ENCODE measurements at regions not wholly inside any gene's neighbourhood (a gene's known extent, or its start where the extent isn't known, plus 50 kb on each side); places are given as distances from the start of the nearest gene placed in this dataset.

GRCh38 chr17:51397361-51398127 is 137.2 kb downstream of the UTP18 start:
- TF ChIP-seq CTCF (IDR thresholded peaks at IDR 0.05; ENCODE audit: low read depth, low read length), result no peak
- H3K4me3 ChIP-seq (replicated peaks in 1 of 2; ENCODE audit: low read depth in 2 of 2, low read length in 2 of 2), result no peak overlapping the region
- peak in 1 of 2 donors; percentile 43 for DNase-seq (ENCODE audit: low read depth in 2 of 2)

- no peak for TF ChIP-seq CTCF (IDR thresholded peaks at IDR 0.05; ENCODE audit: low read depth, low read length)
- no peak for DNase-seq (ENCODE audit: low read depth in 2 of 2)
- H3K4me3 ChIP-seq (replicated peaks in 1 of 2; ENCODE audit: low read depth in 2 of 2, low read length in 2 of 2), result no peak overlapping the region
These were observed 137.8 kb downstream of the UTP18 start for GRCh38 chr17:51398128-51398525.

DNA sequence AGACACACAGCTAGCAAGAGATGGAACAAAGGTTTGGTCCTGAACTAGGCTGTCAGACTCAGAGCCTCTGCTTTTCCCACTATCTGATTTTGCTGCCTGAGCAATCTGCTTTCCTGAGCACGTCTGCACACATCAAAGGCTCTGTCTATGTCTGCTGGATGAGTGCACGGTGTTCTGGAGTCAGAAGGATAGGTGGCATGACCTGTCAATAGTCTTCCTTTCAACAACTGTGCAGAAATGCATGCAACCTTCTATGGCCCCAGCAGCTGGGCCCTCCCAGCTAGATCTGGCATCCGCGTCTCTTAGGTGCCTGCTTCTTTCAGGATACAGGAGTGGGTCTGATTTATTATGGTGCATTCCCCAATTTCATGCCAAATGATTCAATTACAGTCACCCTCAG is 138.3 kb downstream of the UTP18 start:
- no peak for TF ChIP-seq CTCF (IDR thresholded peaks at IDR 0.05; ENCODE audit: low read depth, low read length)
- H3K4me3 ChIP-seq (replicated peaks in 1 of 2; ENCODE audit: low read depth in 2 of 2, low read length in 2 of 2), result no peak overlapping the region

GRCh38 chr17:51401279-51401678 is 140.9 kb downstream of the UTP18 start:
- no peak for TF ChIP-seq CTCF (IDR thresholded peaks at IDR 0.05; ENCODE audit: low read depth, low read length)
- no peak for DNase-seq (ENCODE audit: low read depth in 2 of 2)
- no peak overlapping the region for H3K4me3 ChIP-seq (replicated peaks in 1 of 2; ENCODE audit: low read depth in 2 of 2, low read length in 2 of 2)

More for the DNA sequence above, 138.3 kb downstream of the UTP18 start:
- no peak for DNase-seq (ENCODE audit: low read depth in 2 of 2)

DNA sequence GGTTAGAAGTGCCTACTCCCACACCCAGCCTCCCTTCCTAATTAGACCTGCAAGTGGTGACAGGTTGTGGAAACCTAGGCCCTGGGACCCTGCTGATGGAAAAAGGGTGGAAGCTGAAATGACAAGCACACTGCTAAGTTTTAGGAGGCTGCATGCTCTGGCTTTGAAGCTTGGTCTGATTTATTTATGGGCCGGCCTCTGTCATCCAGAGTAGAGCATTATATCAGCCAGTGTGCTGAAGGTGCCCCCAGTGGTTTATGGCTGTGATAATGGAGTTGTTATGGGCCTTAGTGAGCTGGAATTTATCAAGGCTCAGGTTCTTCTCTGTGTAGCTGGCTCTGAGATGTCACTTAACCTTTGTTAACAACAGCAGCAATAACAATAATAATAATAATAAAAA is 142.6 kb downstream of the UTP18 start:
- DNase-seq (ENCODE audit: low read depth in 2 of 2), result no peak
- no peak for TF ChIP-seq CTCF (IDR thresholded peaks at IDR 0.05; ENCODE audit: low read depth, low read length)
- no peak overlapping the region for H3K4me3 ChIP-seq (replicated peaks in 1 of 2; ENCODE audit: low read depth in 2 of 2, low read length in 2 of 2)

- DNase-seq (ENCODE audit: low read depth in 2 of 2), result no peak
- no peak for TF ChIP-seq CTCF (IDR thresholded peaks at IDR 0.05; ENCODE audit: low read depth, low read length)
- H3K4me3 ChIP-seq (replicated peaks in 1 of 2; ENCODE audit: low read depth in 2 of 2, low read length in 2 of 2), result no peak overlapping the region
These were observed 147.2 kb downstream of the UTP18 start for GRCh38 chr17:51407576-51407975.

- no peak overlapping the region for H3K4me3 ChIP-seq (replicated peaks in 1 of 2; ENCODE audit: low read depth in 2 of 2, low read length in 2 of 2)
- no peak for TF ChIP-seq CTCF (IDR thresholded peaks at IDR 0.05; ENCODE audit: low read depth, low read length)
- no peak for DNase-seq (ENCODE audit: low read depth in 2 of 2)
These were observed 159.1 kb downstream of the UTP18 start for GRCh38 chr17:51419476-51419875.

Data from cardiac fibroblast (primary cell).